GM11168 (cell line): ENCODE measurements at regions not wholly inside any gene's neighbourhood (a gene's known extent, or its start where the extent isn't known, plus 50 kb on each side); places are given as distances from the start of the nearest gene placed in this dataset.
"Not testable (repeated sequence)": the region's sequence is repeated elsewhere in the genome, so short reads cannot be mapped to it uniquely, and the experiment has no call there.

Source experiments
- in situ Hi-C: fragments of 300-500 bp; cut with MboI; formaldehyde crosslinking; loops from one replicate; pipeline ENCODE4 v1.12.0; 2022; ENCODE audit warnings: low sequenced_read_pairs; ENCODE audit not compliant: unreplicated experiment

- in situ Hi-C loops, result no loop called here
Observed at GRCh38 chr9:33690143-33690933, 105.0 kb upstream of the PRSS3 start.

GRCh38 chr9:33695299-33695698, 100.1 kb upstream of the PRSS3 start:
- in situ Hi-C loops, result no loop called here

GRCh38 chr9:33695856-33696255, 99.5 kb upstream of the PRSS3 start:
- in situ Hi-C loops, result no loop called here

- in situ Hi-C loops, result no loop called here
Observed at GRCh38 chr9:33697171-33697570, 98.2 kb upstream of the PRSS3 start.

GRCh38 chr9:33698267-33698666, 97.1 kb upstream of the PRSS3 start:
- in situ Hi-C loops, result no loop called here

GRCh38 chr9:33700940-33701339, 94.4 kb upstream of the PRSS3 start:
- in situ Hi-C loops, result not testable (repeated sequence)

GRCh38 chr9:33703430-33704102, 91.8 kb upstream of the PRSS3 start:
- in situ Hi-C loops, result no loop called here

GRCh38 chr9:33705440-33705839, 89.9 kb upstream of the PRSS3 start:
- in situ Hi-C loops, result not testable (repeated sequence)

- in situ Hi-C loops, result no loop called here
Observed at GRCh38 chr9:33708441-33708840, 86.9 kb upstream of the PRSS3 start.

GRCh38 chr9:33709269-33709668, 86.1 kb upstream of the PRSS3 start:
- in situ Hi-C loops, result no loop called here

GRCh38 chr9:33711418-33711817, 83.9 kb upstream of the PRSS3 start:
- in situ Hi-C loops, result not testable (repeated sequence)

- in situ Hi-C loops, result no loop called here
Observed at GRCh38 chr9:33714989-33715388, 80.4 kb upstream of the PRSS3 start.

GRCh38 chr9:33718987-33719386, 76.4 kb upstream of the PRSS3 start:
- in situ Hi-C loops, result no loop called here

- in situ Hi-C loops, result loop anchor here (5.0 kb wide), 1 partner anchor 97 kb away; no protein-coding TSS in a partner anchor
Observed at GRCh38 chr9:33719581-33720374, 75.6 kb upstream of the PRSS3 start.

GRCh38 chr9:33721674-33722358, 73.5 kb upstream of the PRSS3 start:
- in situ Hi-C loops, result loop anchor here (5.0 kb wide), 1 partner anchor 100 kb away; no protein-coding TSS in a partner anchor

- in situ Hi-C loops, result loop anchor here (5.0 kb wide), 1 partner anchor 100 kb away; no protein-coding TSS in a partner anchor
Observed at GRCh38 chr9:33722359-33722675, 73.0 kb upstream of the PRSS3 start.

- in situ Hi-C loops, result no loop called here
Observed at GRCh38 chr9:33728613-33729012, 66.7 kb upstream of the PRSS3 start.

GRCh38 chr9:33731142-33731541, 64.2 kb upstream of the PRSS3 start:
- in situ Hi-C loops, result no loop called here

- in situ Hi-C loops, result no loop called here
Observed at GRCh38 chr9:33731625-33732024, 63.7 kb upstream of the PRSS3 start.

- in situ Hi-C loops, result not testable (repeated sequence)
Observed at GRCh38 chr9:33734247-33734940, 61.0 kb upstream of the PRSS3 start.
